GM23248 (cell line): ENCODE measurements at regions not wholly inside any gene's neighbourhood (a gene's known extent, or its start where the extent isn't known, plus 50 kb on each side); places are given as distances from the start of the nearest gene placed in this dataset.

Source experiments
- EZH2 ChIP-seq: fragments of 200-600 bp; sonication (generic); IDR thresholded peaks from 2 replicates; pipeline ENCODE4 v1.6.1; 2018; ENCODE audit warnings: antibody characterized with exemption, mild to moderate bottlenecking; ENCODE audit not compliant: insufficient read depth, poor library complexity, severe bottlenecking
- EZH2phosphoT487 ChIP-seq: fragments of 200-600 bp; sonication (generic); IDR thresholded peaks from 2 replicates; pipeline ENCODE4 v1.6.1; 2018; ENCODE audit warnings: antibody characterized with exemption, moderate library complexity, mild to moderate bottlenecking, low read depth; ENCODE audit not compliant: insufficient read depth

- TF ChIP-seq EZH2phosphoT487 (no peak), EZH2 (no peak)
Measured at GRCh38 chr13:20294497-20294896, 62.4 kb upstream of the GJB6 start.
